DMS114 treated with DMSO at 0.1 percent for 48 hours (cell line): ENCODE measurements at regions not wholly inside any gene's neighbourhood (a gene's known extent, or its start where the extent isn't known, plus 50 kb on each side); places are given as distances from the start of the nearest gene placed in this dataset.
"Not testable (repeated sequence)": the region's sequence is repeated elsewhere in the genome, so short reads cannot be mapped to it uniquely, and the experiment has no call there.

Source experiments
- DNase-seq: peaks from one replicate; lab custom pipeline; 2025; ENCODE audit not compliant: unreplicated experiment; lab: John Stamatoyannopoulos, UW

GRCh38 chr3:154684440-154684839 lies 254.4 kb upstream of the GPR149 start:
- DNase-seq: no peak

DNA sequence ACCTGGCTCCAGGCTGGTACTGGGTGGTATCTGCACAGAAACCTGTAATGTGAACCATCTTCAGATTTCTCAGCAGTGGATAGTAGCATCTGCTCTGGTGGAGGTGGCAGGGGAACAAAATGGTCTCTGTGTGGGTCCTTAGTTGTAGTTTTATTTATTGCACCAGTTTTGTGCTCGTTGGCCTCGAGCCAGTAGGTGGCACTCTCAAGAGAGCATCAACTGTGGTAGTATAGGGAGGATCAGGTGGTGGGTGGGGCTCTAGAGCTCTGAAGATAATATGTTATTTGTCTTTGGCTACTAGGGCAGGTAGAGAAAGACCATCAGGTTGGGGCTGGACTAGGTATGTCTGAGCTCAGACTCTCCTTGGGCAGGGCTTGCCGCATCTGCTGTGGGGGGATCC lies 254.0 kb upstream of the GPR149 start:
- DNase-seq: no peak

- no peak for DNase-seq
These were observed 248.2 kb upstream of the GPR149 start for GRCh38 chr3:154678041-154678654.

- DNase-seq: no peak
These were observed 238.8 kb upstream of the GPR149 start for GRCh38 chr3:154668835-154669234.

DNA sequence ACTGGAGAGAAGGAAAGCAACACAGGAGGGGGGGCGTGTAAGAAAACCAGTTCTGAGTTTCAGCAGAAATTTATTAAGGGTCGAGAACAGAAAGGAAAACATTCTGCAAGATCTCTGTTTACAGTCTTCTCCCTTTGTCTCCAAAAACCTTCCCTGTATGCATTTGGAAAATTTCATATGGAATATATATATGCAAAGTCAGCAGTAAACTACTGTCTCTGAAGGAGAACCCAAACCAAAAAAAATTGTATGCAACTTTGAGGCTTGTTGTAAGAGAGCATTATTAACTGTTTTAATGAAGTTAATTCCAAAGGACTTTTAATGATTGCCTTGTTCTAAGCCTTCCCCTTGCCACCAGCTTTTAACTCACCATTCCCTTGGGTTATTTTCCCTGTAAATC lies 238.2 kb upstream of the GPR149 start:
- DNase-seq: no peak

- DNase-seq: no peak
These were observed 236.6 kb upstream of the GPR149 start for GRCh38 chr3:154666542-154666941.

DNA sequence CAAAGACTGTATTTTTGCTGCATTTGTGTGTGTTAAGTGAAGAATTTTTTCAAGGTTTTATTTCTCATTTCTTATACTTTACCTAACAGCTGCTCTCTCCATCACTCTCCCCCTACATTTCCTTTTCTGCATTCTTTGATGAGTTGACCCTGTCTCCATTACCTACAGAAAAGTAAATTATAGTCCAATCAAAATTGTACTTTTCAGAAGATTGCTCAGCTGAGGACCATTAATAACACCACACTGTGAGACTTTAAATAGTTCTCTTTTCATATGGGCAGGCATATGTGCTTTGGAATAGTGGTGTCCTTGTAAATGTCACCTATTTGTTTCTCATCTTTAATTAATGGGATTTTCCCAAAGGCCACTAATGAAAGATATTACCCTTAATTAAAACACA lies 234.7 kb upstream of the GPR149 start:
- no peak for DNase-seq

- DNase-seq: no peak
These were observed 232.9 kb upstream of the GPR149 start for GRCh38 chr3:154662851-154663250.

- DNase-seq: no peak
These were observed 230.8 kb upstream of the GPR149 start for GRCh38 chr3:154660811-154661210.

GRCh38 chr3:154658000-154658399 lies 228.0 kb upstream of the GPR149 start:
- DNase-seq: no peak

DNA sequence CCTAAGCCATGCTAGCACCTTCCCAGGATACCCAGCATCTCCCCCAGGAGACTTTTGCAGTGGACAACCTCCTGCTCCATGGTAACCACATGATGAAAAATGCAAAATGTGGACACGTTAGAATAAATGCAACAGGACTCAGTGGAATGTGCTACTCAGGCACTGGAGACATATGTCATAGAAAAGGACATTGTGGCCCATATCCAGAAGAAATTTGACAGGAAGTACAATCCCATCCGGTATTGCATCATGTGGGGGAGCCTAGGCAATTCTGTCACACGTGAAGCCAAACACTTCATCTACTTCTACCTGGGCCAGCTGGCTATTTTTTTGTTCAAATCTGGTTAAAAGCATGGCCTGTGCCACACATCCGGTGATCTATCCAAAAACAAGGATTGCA lies 227.2 kb upstream of the GPR149 start:
- no peak for DNase-seq

- DNase-seq: no peak
These were observed 226.5 kb upstream of the GPR149 start for GRCh38 chr3:154656486-154656885.

DNA sequence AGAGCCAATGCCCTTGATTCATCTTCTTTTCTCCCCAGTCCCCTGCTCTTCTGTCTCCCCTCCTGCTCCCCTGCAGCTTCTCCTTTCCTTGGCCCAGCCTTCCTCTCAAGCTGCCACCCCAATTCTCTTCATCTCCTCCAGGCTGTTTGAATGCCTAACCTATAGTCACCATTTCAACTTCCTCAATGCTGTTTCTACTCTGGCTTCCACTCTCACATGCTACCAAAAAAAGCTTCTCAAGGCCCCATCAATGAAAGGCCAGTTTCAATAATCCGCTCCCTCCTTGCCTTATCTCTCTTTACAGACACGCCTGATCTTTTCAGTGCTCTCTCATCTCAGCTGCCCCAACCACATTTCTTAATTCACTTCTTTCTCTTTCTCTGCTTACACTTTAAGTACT lies 212.2 kb upstream of the GPR149 start:
- no peak for DNase-seq

- DNase-seq: no peak
These were observed 195.8 kb upstream of the GPR149 start for GRCh38 chr3:154625756-154626155.

DNA sequence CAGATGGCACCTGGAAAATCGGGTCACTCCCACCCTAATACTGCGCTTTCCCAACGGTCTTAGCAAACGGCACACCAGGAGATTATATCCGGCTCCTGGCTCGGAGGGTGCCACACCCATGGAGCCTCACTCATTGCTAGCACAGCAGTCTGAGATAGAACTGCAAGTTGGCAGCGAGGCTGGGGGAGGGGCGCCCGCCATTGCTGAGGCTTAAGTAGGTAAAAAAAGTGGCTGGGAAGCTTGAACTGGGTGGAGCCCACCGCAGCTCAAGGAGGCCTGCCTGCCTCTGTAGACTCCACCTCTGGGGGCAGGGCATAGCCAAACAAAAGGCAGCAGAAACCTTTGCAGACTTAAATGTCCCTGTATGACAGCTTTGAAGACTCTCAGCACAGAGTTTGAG lies 189.6 kb upstream of the GPR149 start:
- not testable (repeated sequence) for DNase-seq

GRCh38 chr3:154616298-154616697 lies 186.3 kb upstream of the GPR149 start:
- DNase-seq: no peak

- DNase-seq: no peak
These were observed 185.5 kb upstream of the GPR149 start for GRCh38 chr3:154615471-154615870.

- DNase-seq: no peak
These were observed 184.6 kb upstream of the GPR149 start for GRCh38 chr3:154614601-154615000.

DNA sequence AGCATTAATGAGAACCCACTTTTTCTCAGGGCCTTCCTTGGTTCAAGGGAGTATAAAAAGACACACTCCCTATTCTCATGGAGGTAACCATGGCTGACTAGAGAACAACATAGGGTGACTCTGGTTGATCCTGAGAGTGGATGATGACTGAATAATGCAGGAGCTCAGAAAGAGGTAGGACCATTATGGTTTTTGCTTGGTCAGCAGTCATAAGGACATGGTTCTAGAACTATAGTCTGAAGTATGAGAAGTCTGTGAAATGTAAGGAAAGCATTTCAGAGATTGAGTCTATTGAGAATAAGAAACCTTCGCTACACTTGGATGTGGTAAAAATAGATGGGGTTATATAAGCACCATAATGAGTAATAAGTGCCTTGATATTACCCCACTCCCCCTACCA lies 184.1 kb upstream of the GPR149 start:
- DNase-seq: no peak

DNA sequence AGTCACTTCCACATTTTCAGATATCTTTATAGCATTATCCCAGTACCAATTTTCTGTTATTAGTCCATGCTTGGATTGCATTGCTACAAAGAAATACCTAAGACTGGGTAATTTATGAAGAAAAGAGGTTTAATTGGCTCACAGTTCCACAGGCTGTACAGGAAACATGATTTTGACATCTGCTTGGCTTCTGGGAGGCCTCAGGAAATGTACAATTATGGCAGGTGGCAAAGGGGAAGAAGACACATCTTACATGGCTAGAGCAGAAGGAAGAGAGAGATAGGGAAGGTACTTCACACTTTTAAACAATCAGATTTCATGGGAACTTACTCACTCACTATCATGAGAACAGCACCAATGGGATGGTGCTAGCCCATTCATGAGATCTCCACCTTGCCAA lies 172.3 kb upstream of the GPR149 start:
- no peak for DNase-seq

- DNase-seq: no peak
These were observed 168.2 kb upstream of the GPR149 start for GRCh38 chr3:154598166-154598565.

GRCh38 chr3:154590675-154591384 lies 160.8 kb upstream of the GPR149 start:
- DNase-seq: no peak

DNA sequence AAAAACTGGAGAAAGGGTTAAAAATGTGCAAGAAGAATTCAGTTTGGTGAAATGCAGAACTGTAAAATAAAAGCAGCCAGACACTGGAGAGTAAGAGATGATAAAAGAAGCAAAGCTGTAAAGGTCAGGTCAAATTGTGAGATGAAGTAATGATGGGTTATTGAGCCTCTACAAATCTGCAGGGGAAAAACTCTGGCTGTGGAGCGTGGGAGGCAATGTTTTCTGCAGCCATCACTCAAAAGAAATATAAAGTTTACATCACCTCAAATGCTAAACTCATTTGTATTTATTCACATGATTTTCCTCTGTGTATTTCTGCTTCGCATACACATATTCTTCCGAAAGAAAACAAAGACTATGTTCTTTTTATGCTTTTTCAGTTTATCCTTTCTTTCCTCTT lies 158.8 kb upstream of the GPR149 start:
- DNase-seq: no peak
